HG03354 (cell line): ENCODE measurements at regions not wholly inside any gene's neighbourhood (a gene's known extent, or its start where the extent isn't known, plus 50 kb on each side); places are given as distances from the start of the nearest gene placed in this dataset.
"Not testable (repeated sequence)": the region's sequence is repeated elsewhere in the genome, so short reads cannot be mapped to it uniquely, and the experiment has no call there.

Experiments
- ATAC-seq: cut with Tn5 transposase; IDR thresholded peaks from one replicate; pipeline ENCODE4 v1.9.1; 2021; ENCODE audit warnings: mild to moderate bottlenecking; ENCODE audit not compliant: unreplicated experiment, poor library complexity, severe bottlenecking

GRCh38 chr10:8172604-8173003, 118.1 kb downstream of the GATA3 start:
- ATAC-seq: no peak

GRCh38 chr10:8173243-8173865, 118.9 kb downstream of the GATA3 start:
- ATAC-seq: no peak

GRCh38 chr10:8173866-8174243, 119.4 kb downstream of the GATA3 start:
- ATAC-seq: no peak

GRCh38 chr10:8174762-8175161, 120.3 kb downstream of the GATA3 start:
- ATAC-seq: no peak

GRCh38 chr10:8177526-8177925, 123.0 kb downstream of the GATA3 start:
- ATAC-seq: not testable (repeated sequence)

- not testable (repeated sequence) for ATAC-seq
These were observed 125.3 kb downstream of the GATA3 start for GRCh38 chr10:8179773-8180172.

GRCh38 chr10:8180360-8181109, 126.0 kb downstream of the GATA3 start:
- ATAC-seq: no peak

- ATAC-seq: no peak
These were observed 127.1 kb downstream of the GATA3 start for GRCh38 chr10:8181496-8182157.

- ATAC-seq: no peak
These were observed 128.3 kb downstream of the GATA3 start for GRCh38 chr10:8182806-8183205.

GRCh38 chr10:8183241-8183704, 128.8 kb downstream of the GATA3 start:
- peak; percentile 57 for ATAC-seq

- ATAC-seq: no peak
These were observed 132.7 kb downstream of the GATA3 start for GRCh38 chr10:8187171-8187666.

GRCh38 chr10:8189458-8189857, 135.0 kb downstream of the GATA3 start:
- ATAC-seq: no peak

GRCh38 chr10:8192301-8192700, 137.8 kb downstream of the GATA3 start:
- no peak for ATAC-seq

- no peak for ATAC-seq
These were observed 139.1 kb downstream of the GATA3 start for GRCh38 chr10:8193546-8193945.

- no peak for ATAC-seq
These were observed 139.6 kb downstream of the GATA3 start for GRCh38 chr10:8194050-8194449.

GRCh38 chr10:8206882-8207281, 152.4 kb downstream of the GATA3 start:
- ATAC-seq: no peak

- ATAC-seq: no peak
These were observed 157.1 kb downstream of the GATA3 start for GRCh38 chr10:8211631-8212030.

- ATAC-seq: no peak
These were observed 159.2 kb downstream of the GATA3 start for GRCh38 chr10:8213735-8214134.

GRCh38 chr10:8214587-8214986, 160.1 kb downstream of the GATA3 start:
- no peak for ATAC-seq

- ATAC-seq: no peak
These were observed 162.4 kb downstream of the GATA3 start for GRCh38 chr10:8216893-8217292.

- ATAC-seq: no peak
These were observed 167.0 kb downstream of the GATA3 start for GRCh38 chr10:8221451-8221850.
